ENCODE measurements at regions not wholly inside any gene's neighbourhood (a gene's known extent, or its start where the extent isn't known, plus 50 kb on each side); places are given as distances from the start of the nearest gene placed in this dataset.

DNA sequence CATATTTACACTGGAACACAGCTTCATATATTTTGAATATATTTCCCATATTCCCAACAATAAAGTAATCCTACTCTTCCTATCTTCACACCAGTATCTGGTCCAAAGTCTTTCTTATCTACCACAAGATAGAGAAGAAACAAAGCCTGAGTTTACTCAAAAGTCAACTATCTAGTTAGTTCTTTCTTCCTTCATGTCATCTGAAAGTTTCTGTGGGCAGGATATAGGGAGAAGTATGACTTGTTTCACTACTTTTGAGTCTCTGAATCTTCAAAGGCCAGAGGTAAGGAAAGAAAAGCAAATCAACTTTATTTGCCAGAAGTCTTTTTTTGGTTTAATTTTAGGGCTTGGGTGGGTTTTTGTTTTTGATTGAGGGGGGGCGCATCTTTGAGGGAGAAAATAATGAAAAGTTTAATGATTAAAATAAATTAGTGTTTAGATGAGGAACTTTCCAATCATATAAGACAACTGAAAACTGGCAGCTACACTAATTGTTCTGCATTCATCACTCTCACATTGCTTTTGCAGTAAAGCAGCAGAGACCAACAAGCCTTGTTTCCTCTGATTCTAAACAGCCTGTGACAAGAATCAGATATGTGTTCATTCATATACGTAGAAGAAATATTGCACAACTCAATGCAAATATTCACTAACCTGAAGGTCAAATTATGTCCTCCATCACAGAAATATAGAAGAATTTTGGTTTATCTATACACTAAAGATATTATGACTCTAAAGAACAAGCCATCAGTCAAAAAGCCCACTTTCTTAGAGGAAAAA, 421.4 kb downstream of the SHQ1 start:
- DNase-seq: no peak

DNA sequence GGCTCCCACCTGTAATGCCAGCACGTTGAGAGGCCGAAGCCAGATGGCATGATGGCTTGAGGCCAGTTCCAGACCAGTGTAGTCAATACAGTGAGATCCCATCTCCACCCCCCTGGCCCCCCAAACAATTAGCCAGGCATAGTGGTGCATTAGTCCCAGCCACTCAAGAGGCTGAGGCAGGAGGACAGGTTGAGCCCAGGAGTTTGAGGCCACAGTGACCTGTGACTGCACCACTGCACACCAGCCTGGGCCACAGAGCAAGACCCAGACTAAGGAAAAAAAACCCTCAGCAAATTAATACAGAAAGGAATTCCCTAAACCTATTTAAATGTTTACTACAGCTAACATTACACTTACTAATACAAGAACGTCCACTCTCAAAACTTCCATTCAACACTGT, 424.6 kb downstream of the SHQ1 start:
- no peak for DNase-seq

DNA sequence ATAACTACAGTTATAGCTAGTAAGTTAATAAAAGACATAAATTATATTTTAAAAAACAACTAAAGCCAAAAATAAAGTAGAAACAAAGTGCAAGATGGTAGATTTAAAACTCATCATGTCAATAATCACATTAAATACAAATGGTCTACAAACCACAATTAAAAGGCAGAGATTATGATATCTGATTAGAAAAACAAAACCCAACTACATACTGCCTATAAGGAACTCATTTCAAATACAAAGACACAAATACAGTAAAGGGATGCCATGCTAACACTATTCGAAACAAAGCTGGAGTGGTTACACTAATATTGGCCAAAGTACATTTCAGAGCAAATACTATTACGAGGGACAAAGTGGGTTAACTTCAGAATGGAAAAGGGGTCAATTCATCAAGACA, 426.5 kb downstream of the SHQ1 start:
- no peak for DNase-seq

DNA sequence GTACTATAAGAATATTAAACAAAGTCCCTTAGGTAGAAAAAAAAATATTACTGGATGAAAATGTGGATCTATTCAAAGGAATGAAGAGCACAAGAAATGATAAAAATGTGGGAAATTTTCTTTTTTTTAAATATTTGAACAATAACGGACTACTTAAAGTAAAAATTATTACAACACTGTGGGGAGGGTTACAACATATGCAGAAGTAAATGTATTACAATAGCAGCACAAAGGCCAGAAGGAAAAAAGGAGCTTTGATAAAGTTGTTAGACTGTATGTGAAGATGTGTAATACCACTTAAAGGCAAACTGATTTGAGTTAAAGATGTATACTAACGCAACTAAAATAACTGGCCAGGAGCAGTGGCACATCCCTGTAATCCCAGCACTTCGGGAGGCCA, 427.1 kb downstream of the SHQ1 start:
- DNase-seq: no peak

DNA sequence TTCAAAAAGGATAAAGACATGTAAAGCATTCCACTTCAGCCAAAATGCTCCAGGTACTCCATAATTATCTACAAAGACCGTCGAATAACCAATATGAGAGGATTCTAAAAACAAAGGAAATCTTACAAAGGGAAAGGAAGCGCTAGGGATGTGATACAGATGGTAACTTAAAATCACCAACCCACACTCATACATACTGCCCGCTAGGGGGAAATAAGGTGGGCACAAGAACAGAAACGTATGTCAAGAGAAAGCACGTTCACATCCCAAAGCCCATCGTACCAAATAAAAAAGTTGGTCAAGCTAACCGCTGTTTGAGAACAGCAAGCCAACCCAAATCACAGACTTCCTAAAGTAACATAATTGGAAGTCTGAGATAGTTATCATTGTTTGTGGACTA, 429.4 kb downstream of the SHQ1 start:
- no peak for DNase-seq

DNA sequence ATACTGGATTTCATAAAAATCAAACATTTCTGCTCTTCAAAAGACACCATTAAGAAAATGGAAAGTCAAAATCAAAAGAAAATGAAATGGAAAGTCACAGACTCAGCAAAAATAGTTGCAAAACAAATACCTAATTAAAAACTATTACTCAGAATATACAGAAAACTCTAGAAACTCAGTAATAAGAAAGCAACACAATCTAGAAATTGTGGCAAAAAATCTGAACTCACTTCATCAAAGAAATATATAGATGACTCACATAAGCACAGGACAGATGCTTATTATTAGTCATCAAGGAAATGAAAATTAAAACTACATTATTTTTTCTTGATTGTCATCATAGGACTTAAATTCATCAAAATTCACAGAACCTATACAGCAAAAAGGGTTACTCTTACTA, 430.0 kb downstream of the SHQ1 start:
- no peak for DNase-seq

DNA sequence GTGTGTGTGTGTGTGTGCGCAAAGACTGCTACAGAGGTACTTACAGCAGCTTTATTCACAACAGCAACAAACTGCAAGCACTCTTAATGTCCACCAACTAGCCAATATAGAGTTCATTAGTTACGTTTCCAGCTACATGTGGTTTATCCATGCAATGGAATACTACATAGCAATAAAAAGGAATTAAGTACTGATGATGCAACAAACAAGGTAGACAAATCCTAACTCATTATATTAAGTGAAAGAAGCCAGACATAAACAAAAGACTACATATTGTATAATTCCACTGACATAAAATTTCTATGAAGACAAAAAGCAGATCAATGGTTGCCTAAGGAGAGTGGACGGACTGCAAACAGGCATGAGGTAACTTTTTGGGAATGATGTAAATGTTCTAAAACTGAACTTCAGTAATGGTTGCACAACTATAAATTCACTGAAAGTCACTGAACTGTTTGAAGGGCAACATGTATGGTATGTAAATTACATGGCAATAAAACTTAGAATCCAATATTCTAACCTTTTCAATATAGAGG, 433.7 kb downstream of the SHQ1 start:
- DNase-seq: no peak

DNA sequence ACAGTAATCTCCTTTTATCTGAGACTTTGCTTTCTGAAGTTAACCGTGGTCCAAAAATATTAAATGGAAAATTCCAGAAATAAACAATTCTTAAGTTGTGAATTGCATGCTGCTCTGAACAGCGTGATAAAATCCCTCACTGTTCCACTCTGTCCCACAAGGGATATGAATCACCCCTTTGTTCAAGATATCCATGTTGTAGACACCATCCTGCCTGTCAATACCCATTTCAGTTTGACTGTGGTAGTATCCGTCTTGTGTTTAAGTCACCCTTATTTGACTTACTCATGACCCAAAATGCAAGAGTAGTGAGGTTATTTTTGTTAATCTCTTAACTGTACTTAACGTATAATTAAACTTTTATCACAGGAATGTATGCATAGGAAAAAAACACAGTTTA, 435.0 kb downstream of the SHQ1 start:
- DNase-seq: no peak

DNA sequence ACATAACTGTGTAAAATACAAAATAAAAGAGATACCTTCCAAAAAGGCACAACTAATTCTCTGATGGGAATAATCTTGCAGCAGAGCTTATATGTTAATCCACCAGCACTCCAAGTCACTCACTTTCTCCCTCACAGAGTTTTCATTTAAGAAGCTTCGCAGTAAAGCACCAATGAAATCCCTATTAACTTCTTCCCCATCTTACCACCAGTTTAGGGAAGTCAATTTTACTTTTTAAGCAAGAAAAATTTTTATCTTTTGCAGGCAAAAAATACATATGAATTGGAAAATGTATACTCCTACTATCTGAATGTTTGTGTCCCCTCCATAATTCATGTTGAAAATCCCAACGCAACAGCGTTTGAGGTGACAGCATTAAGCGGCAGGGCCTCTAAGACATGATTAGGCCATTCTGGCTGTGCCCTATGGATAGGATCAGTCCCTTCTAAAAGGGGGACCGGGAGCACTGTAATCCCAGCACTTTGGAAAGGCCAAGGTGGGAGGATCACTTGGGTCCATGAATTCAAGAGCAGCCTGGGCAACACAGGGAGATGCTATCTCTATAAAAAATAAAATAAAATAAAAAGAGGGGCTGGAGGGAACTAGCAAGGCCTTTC, 435.8 kb downstream of the SHQ1 start:
- DNase-seq: no peak

DNA sequence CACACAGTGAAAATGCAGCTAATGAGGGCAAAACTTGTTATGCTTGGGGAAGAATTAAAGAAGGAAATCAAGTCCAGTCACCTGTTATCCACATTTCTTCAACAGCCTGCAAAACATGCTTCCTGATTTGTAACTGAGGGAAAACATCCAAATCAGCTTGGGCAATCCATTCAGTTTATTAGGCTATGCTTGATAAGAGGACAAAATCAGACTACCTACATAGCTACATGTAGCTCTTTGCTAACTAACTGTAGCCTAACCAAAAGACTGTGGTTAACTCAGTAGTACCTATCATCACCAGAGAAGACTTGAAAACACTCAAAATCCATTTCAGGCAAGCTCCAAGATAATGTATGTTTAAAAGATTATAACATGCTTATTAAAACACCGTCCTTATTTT, 436.4 kb downstream of the SHQ1 start:
- DNase-seq: no peak

DNA sequence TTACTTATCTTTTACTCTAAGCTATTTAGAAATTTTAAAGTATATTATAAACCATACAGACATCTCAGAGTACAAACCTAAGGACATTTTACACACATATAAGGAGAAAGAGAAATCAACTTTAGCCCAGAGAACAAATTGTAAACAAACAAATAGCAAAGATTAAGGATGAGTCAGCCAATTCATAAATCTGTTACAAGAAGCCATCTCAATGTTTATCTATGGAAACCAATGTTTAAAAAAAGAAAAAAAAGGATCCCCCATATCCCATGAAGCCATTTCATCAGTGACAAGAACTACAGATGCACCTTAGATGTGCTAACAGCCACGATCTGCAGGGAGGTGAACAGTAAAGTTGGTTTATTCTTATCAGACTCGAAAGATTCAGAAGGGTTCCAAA, 437.1 kb downstream of the SHQ1 start:
- no peak for DNase-seq

DNA sequence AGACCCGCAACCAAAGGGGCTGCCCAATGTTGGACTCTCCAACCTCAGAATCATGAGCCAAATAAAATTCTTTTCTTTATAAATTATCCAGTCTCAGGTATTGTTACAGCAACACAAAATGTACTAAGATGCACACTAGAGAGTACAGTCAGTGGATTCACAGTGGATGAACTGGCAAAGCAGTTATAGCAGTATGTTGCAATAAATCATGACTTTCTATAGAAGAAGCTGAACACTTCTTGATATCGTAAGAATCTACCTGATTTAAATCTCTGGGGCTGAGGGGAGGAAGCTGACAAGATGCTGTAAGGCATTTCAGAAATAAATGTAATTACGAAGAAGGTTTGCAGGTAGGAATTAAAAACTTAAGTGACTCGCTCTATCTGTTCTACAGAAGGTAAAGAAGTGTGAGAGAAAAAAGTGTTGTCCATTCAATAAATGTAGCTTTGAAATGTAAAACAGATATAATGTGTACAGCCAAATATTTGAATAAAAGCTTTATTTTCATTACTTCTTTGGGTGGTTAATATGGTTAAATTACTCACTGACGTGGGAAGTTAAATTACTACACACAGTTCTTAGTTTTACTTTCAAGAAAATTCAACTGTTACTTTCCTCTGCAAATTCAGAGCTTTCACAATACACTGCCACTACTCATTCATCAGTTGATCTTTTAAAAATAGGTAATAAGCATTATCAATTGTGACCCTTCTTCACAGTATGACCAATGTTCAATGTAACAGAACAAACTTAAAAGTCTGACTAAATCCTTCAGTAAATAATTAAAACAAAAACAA, 439.1 kb downstream of the SHQ1 start:
- no peak for DNase-seq

DNA sequence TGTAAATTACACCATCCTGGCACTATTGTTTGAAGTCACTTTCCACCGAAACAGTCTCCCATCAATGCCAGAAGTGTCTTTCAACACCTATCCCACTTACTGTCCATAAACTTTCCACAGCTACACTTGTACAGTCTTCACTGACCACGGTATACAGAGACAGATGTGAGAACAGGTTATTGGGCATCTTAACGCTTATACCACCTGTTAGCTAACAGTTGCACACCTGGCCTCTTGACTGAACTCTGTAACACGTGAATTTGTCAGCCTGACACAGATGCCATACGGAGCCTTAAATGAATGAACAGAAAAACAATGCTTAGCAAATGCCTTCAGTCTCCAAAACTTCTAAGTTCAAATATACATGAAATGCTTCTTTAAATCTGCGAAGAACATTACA, 440.5 kb downstream of the SHQ1 start:
- DNase-seq: peak; percentile 46

DNA sequence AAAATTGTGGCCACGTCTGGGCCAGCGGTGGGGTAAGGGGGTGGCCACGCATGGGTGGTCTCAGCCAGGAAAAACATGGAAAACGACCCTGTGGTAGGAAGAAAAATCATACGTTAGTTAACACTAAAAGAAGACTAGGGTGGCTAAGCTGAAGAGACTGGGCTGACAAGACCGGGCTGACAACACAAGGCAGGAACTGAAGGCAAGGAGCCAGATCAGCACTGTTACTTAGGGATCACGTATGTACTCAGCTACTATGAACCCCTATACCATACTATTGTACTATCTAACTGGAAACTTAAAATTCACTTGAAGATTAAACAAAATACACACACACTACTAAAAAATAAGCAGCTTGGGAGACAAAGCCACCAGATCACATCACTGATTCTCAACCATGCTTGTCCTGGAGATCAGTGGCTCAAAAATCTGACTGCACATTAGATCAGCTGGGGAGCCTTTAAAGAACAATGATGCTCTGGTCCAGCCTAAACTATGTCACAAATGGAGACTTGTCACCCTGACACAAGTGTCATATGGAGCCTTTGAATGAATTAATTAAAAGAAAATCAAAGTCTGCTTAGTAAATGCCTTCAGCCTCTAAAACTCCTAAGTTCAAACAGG, 442.2 kb downstream of the SHQ1 start:
- no peak for DNase-seq

DNA sequence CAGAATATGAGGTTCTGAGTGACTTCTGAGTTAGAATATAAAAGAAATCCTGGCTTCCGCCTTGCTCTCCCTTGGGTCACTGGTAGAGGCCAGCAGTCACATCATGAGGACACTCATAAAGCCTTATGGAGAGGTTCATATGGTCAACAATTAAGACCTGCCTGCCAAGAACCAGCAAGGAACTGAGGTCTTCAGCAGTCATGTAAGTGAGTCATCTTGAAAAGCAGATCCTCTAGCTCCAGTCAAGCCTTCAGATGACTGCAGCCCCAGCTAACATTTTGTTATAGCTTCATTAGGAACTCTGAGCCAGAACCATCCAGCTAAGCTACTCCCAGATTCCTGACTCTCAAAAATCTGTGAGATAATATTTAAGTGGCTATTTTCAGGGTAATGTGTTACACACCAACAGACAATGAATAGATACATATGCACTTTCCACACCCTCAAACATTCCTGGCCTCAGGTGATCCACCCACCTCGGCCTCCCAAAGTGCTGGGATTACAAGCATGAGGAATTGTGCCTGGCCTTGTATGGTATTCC, 447.2 kb downstream of the SHQ1 start:
- DNase-seq: no peak

DNA sequence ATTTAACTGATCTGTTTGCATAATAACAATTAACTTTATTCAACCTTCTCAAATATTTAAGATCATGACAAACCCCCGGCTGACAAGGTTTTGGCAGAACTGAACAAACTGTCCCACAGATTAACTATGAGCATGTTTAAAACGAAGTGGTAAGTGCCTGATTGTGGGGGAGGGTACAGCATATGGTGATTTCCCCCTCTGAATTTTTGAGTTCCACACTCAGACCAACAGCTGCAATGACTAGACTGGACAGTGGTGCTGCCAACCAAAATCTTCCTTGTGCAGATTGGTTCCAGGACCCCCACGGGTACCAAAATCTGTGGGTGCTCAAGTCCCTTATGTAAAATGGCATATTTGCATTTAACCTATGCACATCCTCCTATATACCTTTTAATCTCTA, 449.5 kb downstream of the SHQ1 start:
- DNase-seq: no peak

DNA sequence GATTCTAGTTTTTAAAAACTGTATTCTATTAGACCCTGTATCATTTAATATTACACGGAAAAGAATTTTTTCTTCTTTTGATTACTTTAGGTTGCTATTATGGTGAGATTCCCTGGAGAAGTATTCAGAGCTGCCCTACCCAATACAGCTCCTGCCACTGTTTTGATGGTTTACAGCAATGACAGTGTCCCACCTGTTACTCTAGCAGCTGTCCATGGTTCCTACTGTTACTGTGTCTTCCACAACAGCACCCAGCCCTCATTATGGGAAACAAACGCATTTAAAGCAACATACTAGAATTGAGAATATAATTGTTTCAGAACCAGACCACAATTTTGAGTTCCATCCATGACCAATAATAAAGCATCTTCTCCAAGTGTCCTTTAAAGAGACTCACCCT, 450.7 kb downstream of the SHQ1 start:
- no peak for DNase-seq

DNA sequence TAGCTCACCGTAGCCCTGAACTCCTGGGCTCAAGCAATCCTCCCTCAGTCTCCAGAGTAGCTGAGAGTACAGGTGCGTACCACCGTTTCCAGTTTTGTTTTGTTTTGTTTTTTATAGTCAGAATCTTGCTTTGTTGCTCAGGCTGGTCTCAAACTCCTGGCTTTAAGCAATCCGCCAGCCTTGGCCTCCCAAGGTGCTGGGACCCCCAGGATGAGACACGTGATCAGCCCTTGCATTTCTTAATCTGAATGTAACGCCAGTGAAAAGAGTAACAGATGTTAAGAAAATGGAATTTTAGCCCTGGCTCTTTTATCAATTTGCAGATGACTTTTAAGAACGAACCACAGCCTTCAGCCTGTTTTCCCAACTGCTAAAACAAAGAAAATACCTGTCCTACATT, 451.3 kb downstream of the SHQ1 start:
- DNase-seq: no peak

DNA sequence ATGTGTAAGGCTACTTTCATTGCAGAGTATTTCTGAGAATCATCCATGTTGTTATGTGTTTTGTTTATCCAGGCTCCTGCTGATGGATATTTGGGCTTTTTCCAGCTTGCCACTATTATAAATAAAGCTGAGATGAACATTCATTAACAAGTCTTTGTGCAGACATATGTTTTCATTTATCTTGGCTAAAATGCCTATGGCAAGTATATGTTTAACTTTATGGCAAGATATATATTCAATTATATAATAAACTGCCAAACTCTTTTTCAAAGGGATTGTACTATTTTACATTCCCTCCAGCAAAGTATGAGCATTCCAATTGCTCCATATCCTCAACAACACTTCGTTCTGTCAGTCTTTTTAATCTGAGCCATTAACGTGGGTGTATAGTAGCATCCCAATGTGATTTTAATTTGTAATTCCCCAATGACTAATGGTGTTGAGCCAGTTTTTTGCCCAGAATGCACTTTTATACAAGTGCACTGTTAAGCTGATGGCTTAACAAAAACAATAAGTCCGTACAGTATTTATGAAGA, 452.4 kb downstream of the SHQ1 start:
- no peak for DNase-seq

DNA sequence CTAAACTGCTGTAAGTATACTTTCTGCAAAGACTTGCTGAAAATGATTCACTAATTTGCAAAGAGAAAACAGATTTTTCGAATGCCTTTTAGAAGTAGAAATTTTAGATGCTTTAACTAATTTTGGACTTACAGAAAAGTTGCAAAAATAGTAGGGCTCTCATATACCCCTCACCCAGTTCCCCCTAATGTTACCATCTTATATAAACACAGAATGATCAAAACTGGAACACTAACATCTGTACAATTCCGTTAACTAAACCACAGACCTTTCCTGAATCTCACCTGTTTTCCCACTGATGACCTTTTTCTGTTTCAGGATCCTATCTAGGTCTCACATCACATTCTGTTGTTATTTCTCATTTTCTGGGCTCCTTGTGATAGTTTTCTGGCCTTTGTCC, 454.8 kb downstream of the SHQ1 start:
- DNase-seq: no peak

DNA sequence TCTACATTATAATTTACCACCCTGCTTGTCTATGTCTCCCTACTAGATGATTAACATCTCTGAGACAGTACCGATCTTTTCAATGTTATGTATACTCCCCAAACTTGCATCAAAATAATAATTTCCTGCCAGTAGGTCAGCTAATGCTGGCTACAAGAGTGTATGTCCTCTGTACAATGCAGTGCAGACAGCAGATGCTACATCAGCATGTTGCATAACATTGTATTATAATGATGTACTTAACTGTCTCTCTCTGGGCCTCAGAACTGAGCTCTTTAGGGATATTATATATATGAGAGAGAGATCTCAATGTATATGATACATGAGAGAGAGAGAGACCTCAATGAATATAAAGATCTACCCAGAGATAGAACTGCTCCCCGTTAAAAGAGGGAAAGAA, 456.6 kb downstream of the SHQ1 start:
- no peak for DNase-seq

DNA sequence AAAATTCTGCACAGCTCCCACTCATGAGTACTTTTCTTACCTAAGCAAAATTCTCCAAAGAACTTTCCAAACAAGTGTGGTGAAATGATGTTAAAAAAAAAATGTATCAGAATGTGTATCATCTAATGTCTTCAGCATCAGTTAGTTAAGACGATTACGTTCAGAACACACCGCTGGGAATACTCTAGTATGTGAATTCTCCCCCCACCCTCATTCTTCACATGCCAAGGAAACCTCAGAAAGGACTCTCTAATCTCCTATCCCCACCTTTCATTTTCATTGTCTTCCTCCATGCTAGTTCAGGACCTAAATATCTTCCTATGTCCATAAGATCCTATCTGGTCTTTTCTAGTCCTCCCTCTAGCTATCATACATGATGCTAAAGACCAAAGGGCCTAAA, 457.4 kb downstream of the SHQ1 start:
- no peak for DNase-seq

DNA sequence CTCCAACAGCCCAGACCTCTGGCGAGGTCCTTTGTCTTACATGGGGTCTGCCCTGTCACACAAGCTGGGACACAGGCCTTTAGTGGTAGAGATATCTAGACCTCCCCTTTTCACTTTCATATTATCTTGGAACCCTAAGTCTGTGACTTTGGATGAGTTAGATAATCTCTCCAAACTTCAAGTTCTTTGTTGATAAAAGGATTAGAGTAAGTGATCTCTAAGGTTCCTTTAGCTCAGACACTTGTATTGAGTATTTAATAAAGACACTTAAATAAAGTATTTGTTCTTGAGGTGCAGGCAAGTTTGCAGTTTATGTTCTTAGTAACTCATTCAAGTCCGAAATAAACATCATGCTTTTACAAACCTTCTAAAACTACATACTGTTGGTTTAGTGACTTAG, 459.6 kb downstream of the SHQ1 start:
- no peak for DNase-seq
